Femur (tissue), 1 donor: ENCODE measurements at regions not wholly inside any gene's neighbourhood (a gene's known extent, or its start where the extent isn't known, plus 50 kb on each side); places are given as distances from the start of the nearest gene placed in this dataset.
"Not testable (repeated sequence)": the region's sequence is repeated elsewhere in the genome, so short reads cannot be mapped to it uniquely, and the experiment has no call there.

Experiments
- DNase-seq: peaks from one replicate; pipeline ENCODE4 v3.0.0-alpha.2; 2017

GRCh38 chr5:36739751-36740221 is 133.4 kb downstream of the SLC1A3 start:
- DNase-seq = peak; percentile 69

DNA sequence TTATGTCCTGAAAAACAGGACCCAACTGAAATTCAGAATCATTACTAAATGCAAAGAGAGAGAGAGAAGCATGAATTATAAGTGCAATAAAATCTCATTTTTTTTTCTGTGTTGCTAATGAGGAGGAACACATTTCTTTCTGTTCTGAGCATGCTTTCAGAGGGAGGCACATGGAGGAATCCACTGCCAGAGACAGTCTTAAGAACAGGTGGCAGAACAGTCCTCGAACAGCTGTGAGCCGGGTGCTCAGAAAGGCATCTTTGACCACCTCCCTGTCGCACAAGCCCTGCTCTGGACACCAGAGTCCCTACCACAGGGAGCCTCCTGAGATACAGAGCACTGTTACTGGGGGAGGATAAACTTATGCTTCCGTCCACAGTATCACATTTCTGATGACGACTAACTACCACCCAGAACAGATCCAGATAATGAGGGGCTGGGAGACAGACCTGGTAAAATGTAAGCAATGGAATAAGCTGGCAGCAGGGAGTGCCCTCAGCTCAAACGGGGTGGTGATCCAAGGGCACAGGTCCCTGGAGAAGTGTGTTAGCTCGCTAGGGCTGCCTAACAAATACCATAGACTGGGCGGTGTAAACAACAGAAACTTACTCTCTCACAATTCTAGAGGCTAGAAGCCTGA is 134.0 kb downstream of the SLC1A3 start:
- peak; percentile 56 for DNase-seq

DNA sequence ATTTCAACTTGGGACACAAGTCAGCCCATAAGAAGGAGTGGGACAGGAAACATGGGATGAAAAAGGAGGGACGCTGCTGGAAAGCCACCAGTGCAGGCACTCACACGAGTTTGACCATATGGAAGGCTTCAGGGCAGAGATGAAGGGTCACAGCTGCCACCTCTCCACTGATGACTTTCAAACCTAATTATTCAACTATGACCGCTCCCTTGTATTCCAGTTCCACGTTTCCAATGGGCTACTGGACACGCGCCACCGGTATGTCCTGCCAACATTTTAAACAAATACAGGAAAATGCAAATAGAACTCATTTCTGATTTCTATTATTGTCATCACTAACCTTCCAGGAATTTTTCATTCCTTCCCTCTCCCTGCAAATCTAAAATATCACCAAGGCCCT is 134.7 kb downstream of the SLC1A3 start:
- peak; percentile 38 for DNase-seq

GRCh38 chr5:36743891-36744772 is 132.4 kb upstream of the NIPBL start:
- DNase-seq = no peak

DNA sequence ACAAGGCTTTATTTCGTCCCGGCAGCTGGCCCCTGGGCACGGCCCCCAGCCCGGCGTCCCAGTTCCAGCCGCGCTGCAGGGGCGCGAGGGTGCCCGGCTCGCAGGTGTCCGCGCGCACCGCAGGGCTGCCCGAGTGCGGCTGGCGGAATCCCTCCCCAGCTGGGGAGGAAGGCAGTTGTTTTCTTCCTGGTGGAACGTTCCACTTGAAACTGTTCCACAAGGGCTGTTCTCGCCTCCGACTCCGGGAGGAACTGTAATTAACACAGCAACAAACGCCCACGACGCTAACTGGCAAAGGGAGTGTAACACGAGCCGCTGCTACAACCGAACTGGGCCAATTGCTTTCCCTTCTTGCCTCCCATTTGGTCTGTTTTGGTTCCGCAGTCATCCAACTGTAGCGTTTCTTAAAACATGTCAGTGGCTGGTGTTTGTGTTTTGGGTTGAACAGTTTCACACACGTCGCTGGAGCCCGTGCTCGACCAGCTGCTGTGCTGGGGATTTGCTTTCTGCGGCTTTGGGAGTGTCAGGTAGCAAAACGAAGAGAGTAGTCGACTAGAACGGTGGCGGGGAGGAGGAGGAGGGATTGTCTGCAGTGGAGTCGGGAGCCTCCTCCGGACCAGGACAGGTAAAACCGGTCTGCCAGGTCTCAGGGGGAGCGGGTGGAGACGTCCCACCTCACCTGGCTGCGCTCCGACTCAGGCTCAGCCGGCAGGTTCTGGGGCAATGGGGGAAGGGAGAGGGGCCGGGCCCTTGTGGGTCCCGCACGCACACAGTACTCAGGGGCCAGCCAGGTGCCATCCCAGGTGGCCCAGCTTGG is 131.6 kb upstream of the NIPBL start:
- peak; percentile 78 for DNase-seq

GRCh38 chr5:36747794-36748193 is 128.8 kb upstream of the NIPBL start:
- not testable (repeated sequence) for DNase-seq

- DNase-seq = no peak
Observed at GRCh38 chr5:36751886-36752285, 124.7 kb upstream of the NIPBL start.

DNA sequence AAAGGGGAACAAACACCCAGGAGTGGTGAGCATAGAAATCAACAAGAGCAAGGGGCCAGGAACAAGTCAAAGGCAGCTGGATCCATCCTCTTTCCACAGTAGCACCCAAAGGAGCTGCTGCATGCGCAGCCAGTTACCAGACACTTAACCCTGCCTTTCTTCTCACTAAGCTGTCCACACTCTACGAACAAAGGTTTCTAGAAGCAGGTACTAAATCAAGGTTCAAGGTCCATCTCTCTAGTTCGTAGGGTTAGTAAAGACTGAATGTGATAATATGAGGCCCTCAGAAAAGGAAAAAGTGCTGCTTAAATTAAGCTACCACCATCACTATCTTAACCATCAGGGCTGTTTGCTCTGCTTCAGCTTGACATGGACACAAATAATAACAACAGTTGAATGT is 121.2 kb upstream of the NIPBL start:
- no peak for DNase-seq

GRCh38 chr5:36755920-36756488 is 120.6 kb upstream of the NIPBL start:
- DNase-seq = no peak

- no peak for DNase-seq
Observed at GRCh38 chr5:36756848-36757247, 119.7 kb upstream of the NIPBL start.

GRCh38 chr5:36759117-36759516 is 117.5 kb upstream of the NIPBL start:
- no peak for DNase-seq

DNA sequence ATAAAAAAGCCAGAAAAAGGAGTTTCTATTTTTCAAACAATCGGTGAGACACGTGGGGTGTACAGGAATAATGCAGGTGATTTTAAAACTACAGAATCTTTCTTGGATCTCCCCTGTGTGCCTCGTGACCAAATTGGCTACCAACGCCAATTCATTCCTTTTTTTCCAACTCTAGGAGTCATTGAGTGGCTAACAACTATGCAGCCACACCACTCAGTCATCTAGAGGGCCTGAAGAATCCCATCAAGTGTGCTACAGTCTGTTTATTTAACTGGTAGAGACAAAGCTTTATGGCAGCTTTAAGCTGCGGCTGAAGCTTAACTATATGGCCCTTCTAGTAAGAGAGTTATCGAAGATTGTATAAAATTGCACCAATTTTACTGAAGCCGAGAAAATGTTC is 113.1 kb upstream of the NIPBL start:
- DNase-seq = no peak

- DNase-seq = no peak
Observed at GRCh38 chr5:36765876-36766275, 110.7 kb upstream of the NIPBL start.

DNA sequence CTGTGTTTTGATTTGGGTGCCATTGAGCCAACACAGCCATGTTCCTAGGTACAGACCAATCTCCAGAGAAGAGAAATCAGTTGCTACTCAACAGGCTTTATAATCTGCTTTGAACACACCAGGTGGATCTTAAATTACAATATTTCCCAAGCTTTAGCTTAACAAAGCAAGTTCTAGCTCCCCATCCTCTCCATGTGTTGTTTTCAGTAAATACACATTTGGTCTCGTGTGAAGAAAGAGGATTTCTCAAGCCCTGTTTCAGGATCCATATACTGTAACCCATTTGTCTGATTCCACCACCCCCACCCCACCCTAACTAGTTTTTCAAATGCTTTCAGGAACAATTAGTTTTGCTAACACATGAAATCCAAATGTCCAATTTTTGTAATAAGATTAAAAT is 109.6 kb upstream of the NIPBL start:
- no peak for DNase-seq

- DNase-seq = no peak
Observed at GRCh38 chr5:36768450-36768849, 108.1 kb upstream of the NIPBL start.

GRCh38 chr5:36769129-36769770 is 107.3 kb upstream of the NIPBL start:
- no peak for DNase-seq

DNA sequence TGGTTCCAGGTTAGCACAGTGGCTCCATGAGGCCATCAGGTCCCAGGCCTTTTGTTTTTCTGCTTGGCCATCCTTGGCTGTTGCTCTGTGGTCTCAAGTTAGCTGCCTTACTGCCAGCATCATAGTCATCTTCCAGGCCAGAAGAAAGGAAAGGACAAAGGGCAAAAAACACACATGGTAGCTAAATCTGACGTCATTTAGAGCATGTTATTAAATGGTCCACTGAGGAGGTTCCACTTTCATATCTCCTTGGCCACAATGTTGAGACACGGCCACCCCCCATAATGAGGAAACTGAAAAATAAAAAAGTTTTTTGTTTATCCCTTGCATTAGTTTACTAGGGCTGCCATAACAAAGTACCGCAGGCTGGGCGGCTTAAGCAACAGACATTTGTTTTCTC is 106.4 kb upstream of the NIPBL start:
- DNase-seq = no peak

DNA sequence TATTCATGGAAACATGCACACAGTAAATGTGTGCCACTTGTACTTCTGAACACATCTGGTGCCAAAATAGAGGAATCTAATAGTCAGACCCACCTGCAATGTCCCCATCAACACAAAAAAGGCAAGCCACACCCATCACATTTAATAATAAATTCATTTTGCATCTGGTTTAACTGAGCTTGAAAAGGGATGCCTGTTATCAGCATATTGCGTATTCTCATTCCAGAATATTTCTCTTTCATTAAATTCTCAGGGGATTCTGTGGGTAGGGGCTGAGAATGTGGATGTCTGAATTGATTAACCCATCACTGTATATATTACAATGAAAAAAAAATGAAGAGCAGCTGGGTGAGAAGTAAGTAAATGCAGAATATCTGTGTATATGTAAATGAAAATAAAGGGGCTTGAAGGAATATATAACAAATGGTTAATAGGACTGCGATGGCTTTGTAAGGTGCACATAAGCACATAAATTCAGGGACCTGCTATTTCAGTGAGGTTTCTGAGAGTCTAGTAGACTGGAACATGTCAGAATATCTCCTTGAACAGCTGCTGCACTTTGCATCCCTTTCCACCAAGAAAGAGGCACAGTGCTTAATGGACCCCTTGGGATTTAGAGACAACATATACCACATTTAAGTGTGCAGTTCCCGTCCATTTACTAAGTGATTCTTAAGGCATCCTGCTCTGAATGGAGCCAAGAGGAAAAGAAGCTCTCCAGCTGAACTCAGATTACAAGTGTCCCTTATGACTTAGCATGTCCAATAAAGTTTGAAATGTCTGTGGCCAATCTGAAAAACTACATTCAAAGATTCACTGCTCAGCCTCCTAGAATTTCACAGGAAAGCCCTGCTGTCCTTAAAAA is 104.1 kb upstream of the NIPBL start:
- DNase-seq = peak; percentile 26

GRCh38 chr5:36777105-36777757 is 99.3 kb upstream of the NIPBL start:
- peak; percentile 48 for DNase-seq

GRCh38 chr5:36778336-36778735 is 98.2 kb upstream of the NIPBL start:
- no peak for DNase-seq

- not testable (repeated sequence) for DNase-seq
Observed at GRCh38 chr5:36782612-36783011, 94.0 kb upstream of the NIPBL start.
